ENCODE measurements at regions not wholly inside any gene's neighbourhood (a gene's known extent, or its start where the extent isn't known, plus 50 kb on each side); places are given as distances from the start of the nearest gene placed in this dataset.

DNA sequence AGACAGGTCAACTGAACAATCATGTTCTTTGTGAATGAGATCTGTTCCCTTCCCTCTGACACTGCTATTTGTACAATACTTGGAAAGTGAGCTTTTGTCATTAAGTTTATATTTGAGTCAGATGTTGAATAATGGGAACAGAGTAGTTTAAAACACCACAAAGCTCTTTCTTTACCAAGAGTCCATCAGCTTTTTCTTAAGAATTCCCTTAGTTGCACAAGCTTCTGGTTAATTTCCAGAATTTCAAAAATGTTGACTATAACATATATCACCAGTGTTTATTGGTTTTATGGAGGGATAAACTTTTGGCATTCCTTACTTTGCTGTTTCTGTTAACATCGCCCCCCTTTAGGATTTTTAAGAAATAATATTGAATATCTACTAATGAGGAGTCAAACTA lies 403.7 kb downstream of the CCDC85A start:
- no peak for TF ChIP-seq POLR2A (IDR thresholded peaks at IDR 0.05; ENCODE audit: insufficient read depth in 1 of 2, low read depth in 2 of 2, low read length in 2 of 2)
- TF ChIP-seq EZH2 (conservative IDR thresholded peaks at IDR 0.05; ENCODE audit: low read depth, low read length): no peak
- no peak for TF ChIP-seq ZFP41 (CRISPR knock-in tag; IDR thresholded peaks at IDR 0.05; ENCODE audit: borderline replicate concordance)
- no peak for TF ChIP-seq RBM22 (optimal IDR thresholded peaks at IDR 0.05; ENCODE audit: low read length)
- no peak for TF ChIP-seq TBL1XR1 (IDR thresholded peaks at IDR 0.05; ENCODE audit: borderline replicate concordance, low read length, partially characterized antibody)
- TF ChIP-seq, protein P1, sequence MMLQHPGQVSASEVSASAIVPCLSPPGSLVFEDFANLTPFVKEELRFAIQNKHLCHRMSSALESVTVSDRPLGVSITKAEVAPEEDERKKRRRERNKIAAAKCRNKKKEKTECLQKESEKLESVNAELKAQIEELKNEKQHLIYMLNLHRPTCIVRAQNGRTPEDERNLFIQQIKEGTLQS (CRISPR knock-in tag; IDR thresholded peaks at IDR 0.05): no peak
- no peak for TF ChIP-seq CHD4 (IDR thresholded peaks at IDR 0.05; ENCODE audit: borderline replicate concordance, low read length)
- TF ChIP-seq CHD2 (IDR thresholded peaks at IDR 0.05; ENCODE audit: low read depth, low read length): no peak
- TF ChIP-seq, protein P2, sequence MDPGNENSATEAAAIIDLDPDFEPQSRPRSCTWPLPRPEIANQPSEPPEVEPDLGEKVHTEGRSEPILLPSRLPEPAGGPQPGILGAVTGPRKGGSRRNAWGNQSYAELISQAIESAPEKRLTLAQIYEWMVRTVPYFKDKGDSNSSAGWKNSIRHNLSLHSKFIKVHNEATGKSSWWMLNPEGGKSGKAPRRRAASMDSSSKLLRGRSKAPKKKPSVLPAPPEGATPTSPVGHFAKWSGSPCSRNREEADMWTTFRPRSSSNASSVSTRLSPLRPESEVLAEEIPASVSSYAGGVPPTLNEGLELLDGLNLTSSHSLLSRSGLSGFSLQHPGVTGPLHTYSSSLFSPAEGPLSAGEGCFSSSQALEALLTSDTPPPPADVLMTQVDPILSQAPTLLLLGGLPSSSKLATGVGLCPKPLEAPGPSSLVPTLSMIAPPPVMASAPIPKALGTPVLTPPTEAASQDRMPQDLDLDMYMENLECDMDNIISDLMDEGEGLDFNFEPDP (CRISPR knock-in tag; conservative IDR thresholded peaks at IDR 0.05): no peak
- no peak for TF ChIP-seq TAF1 (CRISPR knock-in tag; IDR thresholded peaks at IDR 0.05)
- TF ChIP-seq HNRNPLL (IDR thresholded peaks at IDR 0.05; ENCODE audit: low read depth, low read length, poor library complexity, severe bottlenecking): no peak
- TF ChIP-seq, protein P3, sequence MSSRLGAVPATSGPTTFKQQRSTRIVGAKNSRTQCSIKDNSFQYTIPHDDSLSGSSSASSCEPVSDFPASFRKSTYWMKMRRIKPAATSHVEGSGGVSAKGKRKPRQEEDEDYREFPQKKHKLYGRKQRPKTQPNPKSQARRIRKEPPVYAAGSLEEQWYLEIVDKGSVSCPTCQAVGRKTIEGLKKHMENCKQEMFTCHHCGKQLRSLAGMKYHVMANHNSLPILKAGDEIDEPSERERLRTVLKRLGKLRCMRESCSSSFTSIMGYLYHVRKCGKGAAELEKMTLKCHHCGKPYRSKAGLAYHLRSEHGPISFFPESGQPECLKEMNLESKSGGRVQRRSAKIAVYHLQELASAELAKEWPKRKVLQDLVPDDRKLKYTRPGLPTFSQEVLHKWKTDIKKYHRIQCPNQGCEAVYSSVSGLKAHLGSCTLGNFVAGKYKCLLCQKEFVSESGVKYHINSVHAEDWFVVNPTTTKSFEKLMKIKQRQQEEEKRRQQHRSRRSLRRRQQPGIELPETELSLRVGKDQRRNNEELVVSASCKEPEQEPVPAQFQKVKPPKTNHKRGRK (CRISPR knock-in tag; IDR thresholded peaks at IDR 0.05): no peak
- TF ChIP-seq, protein P4, sequence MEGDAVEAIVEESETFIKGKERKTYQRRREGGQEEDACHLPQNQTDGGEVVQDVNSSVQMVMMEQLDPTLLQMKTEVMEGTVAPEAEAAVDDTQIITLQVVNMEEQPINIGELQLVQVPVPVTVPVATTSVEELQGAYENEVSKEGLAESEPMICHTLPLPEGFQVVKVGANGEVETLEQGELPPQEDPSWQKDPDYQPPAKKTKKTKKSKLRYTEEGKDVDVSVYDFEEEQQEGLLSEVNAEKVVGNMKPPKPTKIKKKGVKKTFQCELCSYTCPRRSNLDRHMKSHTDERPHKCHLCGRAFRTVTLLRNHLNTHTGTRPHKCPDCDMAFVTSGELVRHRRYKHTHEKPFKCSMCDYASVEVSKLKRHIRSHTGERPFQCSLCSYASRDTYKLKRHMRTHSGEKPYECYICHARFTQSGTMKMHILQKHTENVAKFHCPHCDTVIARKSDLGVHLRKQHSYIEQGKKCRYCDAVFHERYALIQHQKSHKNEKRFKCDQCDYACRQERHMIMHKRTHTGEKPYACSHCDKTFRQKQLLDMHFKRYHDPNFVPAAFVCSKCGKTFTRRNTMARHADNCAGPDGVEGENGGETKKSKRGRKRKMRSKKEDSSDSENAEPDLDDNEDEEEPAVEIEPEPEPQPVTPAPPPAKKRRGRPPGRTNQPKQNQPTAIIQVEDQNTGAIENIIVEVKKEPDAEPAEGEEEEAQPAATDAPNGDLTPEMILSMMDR (CRISPR knock-in tag; IDR thresholded peaks at IDR 0.05): no peak
